ENCODE measurements at regions not wholly inside any gene's neighbourhood (a gene's known extent, or its start where the extent isn't known, plus 50 kb on each side); places are given as distances from the start of the nearest gene placed in this dataset.

- Histone ChIP-seq H3K27me3 (ENCODE audit: low read depth) (no peaks in the 10 kb centered on the region), H3K9me3 (no peaks in the 10 kb centered on the region), H3K27ac (no peak overlapping the region), H3K4me3 (no peak overlapping the region), H3K4me1 (no peaks in the 10 kb centered on the region), H3K36me3 (no peaks in the 10 kb centered on the region)
- ATAC-seq (no peak), DNase-seq (no peak)
- intact Hi-C loops (cut with DNase I), result no loop called here
- TF ChIP-seq CTCF (IDR thresholded peaks at IDR 0.05), result no peak
Observed at GRCh38 chr11:103844327-103845215, 191.9 kb upstream of the DDI1 start.

- ATAC-seq (no peak), DNase-seq (no peak)
- Histone ChIP-seq H3K27ac (no peak overlapping the region), H3K9me3 (no peaks in the 10 kb centered on the region), H3K4me1 (no peaks in the 10 kb centered on the region), H3K27me3 (ENCODE audit: low read depth) (no peaks in the 10 kb centered on the region), H3K36me3 (no peaks in the 10 kb centered on the region), H3K4me3 (no peak overlapping the region)
- no peak for TF ChIP-seq CTCF (IDR thresholded peaks at IDR 0.05)
- intact Hi-C loops (cut with DNase I), result no loop called here
Observed at GRCh38 chr11:103845331-103845730, 191.1 kb upstream of the DDI1 start.

GRCh38 chr11:103848686-103849085, 187.8 kb upstream of the DDI1 start:
- no peak for TF ChIP-seq CTCF (IDR thresholded peaks at IDR 0.05)
- no peaks in the 10 kb centered on the region for H3K36me3 ChIP-seq
- H3K27me3 ChIP-seq (ENCODE audit: low read depth), result no peaks in the 10 kb centered on the region
- H3K9me3 ChIP-seq, result no peaks in the 10 kb centered on the region
- H3K4me3 ChIP-seq, result no peak overlapping the region
- no peaks in the 10 kb centered on the region for H3K4me1 ChIP-seq
- H3K27ac ChIP-seq, result no peak overlapping the region
- DNase-seq (no peak), ATAC-seq (no peak)
- intact Hi-C loops (cut with DNase I), result no loop called here

- Histone ChIP-seq H3K36me3 (no peaks in the 10 kb centered on the region), H3K27ac (no peak overlapping the region), H3K9me3 (no peaks in the 10 kb centered on the region), H3K27me3 (ENCODE audit: low read depth) (no peaks in the 10 kb centered on the region), H3K4me1 (no peaks in the 10 kb centered on the region), H3K4me3 (no peak overlapping the region)
- intact Hi-C loops (cut with DNase I), result no loop called here
- no peak for TF ChIP-seq CTCF (IDR thresholded peaks at IDR 0.05)
- ATAC-seq (no peak), DNase-seq (no peak)
Observed at GRCh38 chr11:103849366-103849765, 187.1 kb upstream of the DDI1 start.

GRCh38 chr11:103850419-103851165, 185.8 kb upstream of the DDI1 start:
- Histone ChIP-seq H3K9me3 (no peaks in the 10 kb centered on the region), H3K4me1 (no peaks in the 10 kb centered on the region), H3K36me3 (no peaks in the 10 kb centered on the region), H3K4me3 (no peak overlapping the region), H3K27ac (peak overlapping the region; percentile 5), H3K27me3 (ENCODE audit: low read depth) (no peaks in the 10 kb centered on the region)
- intact Hi-C loops (cut with DNase I), result no loop called here
- no peak for TF ChIP-seq CTCF (IDR thresholded peaks at IDR 0.05)
- ATAC-seq (no peak), DNase-seq (no peak)
